HepG2 (cell line): ENCODE measurements at regions not wholly inside any gene's neighbourhood (a gene's known extent, or its start where the extent isn't known, plus 50 kb on each side); places are given as distances from the start of the nearest gene placed in this dataset.

Experiments
- ELF4 ChIP-seq: sonication (generic); formaldehyde crosslinking; IDR thresholded peaks from 2 replicates; pipeline ENCODE4 v1.5.0; 2020; ENCODE audit warnings: missing genetic modification reagents, mild to moderate bottlenecking, moderate library complexity, borderline replicate concordance
- KLF9 ChIP-seq: IDR thresholded peaks from 2 replicates; pipeline ENCODE4 v1.6.1; 2016; ENCODE audit warnings: low read depth
- RXRA ChIP-seq: sonication (generic); formaldehyde crosslinking; IDR thresholded peaks from 2 replicates; pipeline ENCODE4 v1.5.1; 2020; ENCODE audit warnings: missing genetic modification reagents
- ZFP36L1 ChIP-seq: sonication (generic); formaldehyde crosslinking; IDR thresholded peaks from 2 replicates; pipeline ENCODE4 v1.8.0; 2022; ENCODE audit warnings: mild to moderate bottlenecking, missing genetic modification reagents, moderate library complexity
- TF ChIP-seq, protein P1 (sequence below): sonication (generic); formaldehyde crosslinking; IDR thresholded peaks from 2 replicates; pipeline ENCODE4 v1.5.0; 2020; ENCODE audit warnings: mild to moderate bottlenecking, missing genetic modification reagents, moderate library complexity
- TF ChIP-seq, protein P2 (sequence below): sonication (generic); formaldehyde crosslinking; IDR thresholded peaks from 2 replicates; pipeline ENCODE4 v1.4.0; 2020; ENCODE audit warnings: missing genetic modification reagents

DNA sequence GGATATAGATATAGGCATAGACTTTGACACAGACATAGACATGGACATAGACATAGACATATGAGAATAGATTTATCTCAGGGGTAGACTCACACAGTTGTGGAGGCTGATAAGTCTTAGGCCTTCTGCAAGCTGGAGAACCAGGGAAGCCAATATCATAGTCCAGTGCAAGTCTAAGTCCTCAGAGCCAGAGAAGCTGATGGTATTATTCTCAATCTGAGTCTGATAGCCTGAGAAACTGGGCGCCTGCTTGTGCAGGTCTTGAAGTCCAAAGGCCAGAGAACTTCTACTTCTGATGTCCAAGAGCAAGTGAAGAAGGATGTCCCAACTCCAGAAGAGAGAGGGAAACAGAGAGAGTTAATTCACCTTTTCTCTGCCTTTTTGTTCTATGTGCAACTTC is 476.5 kb downstream of the SLC6A15 start:
- TF ChIP-seq RXRA (CRISPR knock-in tag) (no peak), ELF4 (CRISPR knock-in tag) (no peak), KLF9 (CRISPR knock-in tag) (no peak), ZFP36L1 (CRISPR knock-in tag) (no peak)
- TF ChIP-seq, protein P1, sequence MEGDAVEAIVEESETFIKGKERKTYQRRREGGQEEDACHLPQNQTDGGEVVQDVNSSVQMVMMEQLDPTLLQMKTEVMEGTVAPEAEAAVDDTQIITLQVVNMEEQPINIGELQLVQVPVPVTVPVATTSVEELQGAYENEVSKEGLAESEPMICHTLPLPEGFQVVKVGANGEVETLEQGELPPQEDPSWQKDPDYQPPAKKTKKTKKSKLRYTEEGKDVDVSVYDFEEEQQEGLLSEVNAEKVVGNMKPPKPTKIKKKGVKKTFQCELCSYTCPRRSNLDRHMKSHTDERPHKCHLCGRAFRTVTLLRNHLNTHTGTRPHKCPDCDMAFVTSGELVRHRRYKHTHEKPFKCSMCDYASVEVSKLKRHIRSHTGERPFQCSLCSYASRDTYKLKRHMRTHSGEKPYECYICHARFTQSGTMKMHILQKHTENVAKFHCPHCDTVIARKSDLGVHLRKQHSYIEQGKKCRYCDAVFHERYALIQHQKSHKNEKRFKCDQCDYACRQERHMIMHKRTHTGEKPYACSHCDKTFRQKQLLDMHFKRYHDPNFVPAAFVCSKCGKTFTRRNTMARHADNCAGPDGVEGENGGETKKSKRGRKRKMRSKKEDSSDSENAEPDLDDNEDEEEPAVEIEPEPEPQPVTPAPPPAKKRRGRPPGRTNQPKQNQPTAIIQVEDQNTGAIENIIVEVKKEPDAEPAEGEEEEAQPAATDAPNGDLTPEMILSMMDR (CRISPR knock-in tag): no peak
- TF ChIP-seq, protein P2, sequence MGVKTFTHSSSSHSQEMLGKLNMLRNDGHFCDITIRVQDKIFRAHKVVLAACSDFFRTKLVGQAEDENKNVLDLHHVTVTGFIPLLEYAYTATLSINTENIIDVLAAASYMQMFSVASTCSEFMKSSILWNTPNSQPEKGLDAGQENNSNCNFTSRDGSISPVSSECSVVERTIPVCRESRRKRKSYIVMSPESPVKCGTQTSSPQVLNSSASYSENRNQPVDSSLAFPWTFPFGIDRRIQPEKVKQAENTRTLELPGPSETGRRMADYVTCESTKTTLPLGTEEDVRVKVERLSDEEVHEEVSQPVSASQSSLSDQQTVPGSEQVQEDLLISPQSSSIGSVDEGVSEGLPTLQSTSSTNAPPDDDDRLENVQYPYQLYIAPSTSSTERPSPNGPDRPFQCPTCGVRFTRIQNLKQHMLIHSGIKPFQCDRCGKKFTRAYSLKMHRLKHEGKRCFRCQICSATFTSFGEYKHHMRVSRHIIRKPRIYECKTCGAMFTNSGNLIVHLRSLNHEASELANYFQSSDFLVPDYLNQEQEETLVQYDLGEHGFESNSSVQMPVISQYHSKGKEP (CRISPR knock-in tag): no peak
